Ovary (tissue), 7 donors: ENCODE measurements at regions not wholly inside any gene's neighbourhood (a gene's known extent, or its start where the extent isn't known, plus 50 kb on each side); places are given as distances from the start of the nearest gene placed in this dataset.
A peak's percentile ranks its signal among the peaks of the same experiment; 100 is the strongest.
"Not testable (repeated sequence)": the region's sequence is repeated elsewhere in the genome, so short reads cannot be mapped to it uniquely, and the experiment has no call there.

Experiments used
- DNase-seq, 5 donors: peaks; one replicate each; pipeline ENCODE4 v3.0.0-alpha.2; 2019 to 2020
- H3K27ac ChIP-seq, 2 donors: fragments of 200-600 bp; one replicate each; pipeline versions ENCODE4 v1.5.1 to v1.8.0; 2019 to 2022
- H3K27me3 ChIP-seq: fragments of 200-600 bp; one replicate; pipeline ENCODE4 v1.8.0; 2022
- H3K36me3 ChIP-seq: fragments of 200-600 bp; sonication (generic); one replicate; pipeline ENCODE4 v1.5.1; 2019
- H3K4me1 ChIP-seq: one replicate; pipeline ENCODE4 v1.8.1; 2013; ENCODE audit warnings: mild to moderate bottlenecking, moderate library complexity; ENCODE audit not compliant: insufficient read depth
- H3K4me3 ChIP-seq: fragments of 200-600 bp; sonication (generic); one replicate; pipeline ENCODE4 v1.5.1; 2017
- H3K9me3 ChIP-seq, 2 donors: fragments of 200-600 bp in 1 of 2; sonication (generic) in 1 of 2; one replicate each; pipeline versions ENCODE4 v1.5.1 to v1.8.1; 2013 to 2019; ENCODE audit warnings: mild to moderate bottlenecking in 1 of 2, moderate library complexity in 1 of 2
- EP300 ChIP-seq: sonication (generic); formaldehyde crosslinking; IDR thresholded peaks from one replicate; pipeline ENCODE4 v1.6.1; 2017; ENCODE audit warnings: antibody characterized with exemption
- POLR2A ChIP-seq: fragments of 450-650 bp; IDR thresholded peaks from one replicate; pipeline ENCODE4 v1.6.1; 2017; ENCODE audit warnings: antibody characterized with exemption, mild to moderate bottlenecking, moderate library complexity
- WGBS, 3 donors: extraction: QIAGEN DNeasy Blood & Tissue Kit in 1 of 3; methylation state at CpG; one replicate each; pipeline versions ENCODE4 v1.1.5 to v1.1.7; 2013 to 2017; 5-methylcytosine and 5-hydroxymethylcytosine counted together
- intact Hi-C, 4 donors: fragments of 100-400 bp; cut with DNase I; formaldehyde crosslinking; loops; one replicate each; pipeline versions ENCODE4 v1.11.0 to v1.15.1; 2022 to 2023
- TF ChIP-seq, protein P1 (sequence below), 3 donors: fragments of 450-650 bp in 2 of 3; fragments of 200-600 bp in 1 of 3; IDR thresholded peaks; one replicate each; pipeline versions ENCODE4 v1.5.1 to v1.8.0; 2016 to 2022; ENCODE audit warnings: antibody characterized with exemption in 3 of 3, mild to moderate bottlenecking in 1 of 3
- donor health status: DM: no; HTN: no; CAD: no; lungs with moderate emphysema.
- donor health status: DM: no; HTN: no; CAD: no.
- donor health status: Bipolar disorder and iron deficiency.
- donor health status: DM: no; HTN: no; CAD: no.
- donor health status: DM: yes; HTN: yes; CAD: no.

DNA sequence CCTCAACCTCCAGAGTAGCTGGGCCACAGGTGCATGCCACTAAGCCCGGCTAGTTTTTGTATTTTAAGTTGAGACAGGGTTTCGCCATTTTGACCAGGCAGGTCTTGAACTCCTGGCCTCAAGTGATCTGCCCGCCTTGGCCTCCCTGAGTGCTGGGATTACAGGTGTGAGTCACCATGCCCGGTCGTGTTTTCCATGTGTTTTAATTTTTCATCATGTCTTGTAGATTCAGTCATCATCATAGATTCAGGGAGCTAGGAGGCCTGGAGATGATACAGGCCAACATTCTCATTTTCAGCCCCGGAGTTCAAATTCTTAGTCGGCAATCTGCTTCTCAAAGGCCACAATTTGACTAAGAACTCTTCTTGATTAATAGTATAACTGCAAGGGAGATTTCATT is 73.5 kb upstream of the GRAMD1B start:
- Histone ChIP-seq H3K36me3 (no peaks in the 10 kb centered on the region), H3K27me3 (no peaks in the 10 kb centered on the region), H3K4me3 (no peak overlapping the region), H3K27ac (no peak overlapping the region), H3K4me1 (no peaks in the 10 kb centered on the region), H3K9me3 (no peaks in the 10 kb centered on the region)
- 87 to 89% (median 89%) methylated on average over 7 of the region's 7 CpGs for WGBS, 3 donors
- TF ChIP-seq POLR2A (no peak), EP300 (no peak)
- TF ChIP-seq, protein P1, sequence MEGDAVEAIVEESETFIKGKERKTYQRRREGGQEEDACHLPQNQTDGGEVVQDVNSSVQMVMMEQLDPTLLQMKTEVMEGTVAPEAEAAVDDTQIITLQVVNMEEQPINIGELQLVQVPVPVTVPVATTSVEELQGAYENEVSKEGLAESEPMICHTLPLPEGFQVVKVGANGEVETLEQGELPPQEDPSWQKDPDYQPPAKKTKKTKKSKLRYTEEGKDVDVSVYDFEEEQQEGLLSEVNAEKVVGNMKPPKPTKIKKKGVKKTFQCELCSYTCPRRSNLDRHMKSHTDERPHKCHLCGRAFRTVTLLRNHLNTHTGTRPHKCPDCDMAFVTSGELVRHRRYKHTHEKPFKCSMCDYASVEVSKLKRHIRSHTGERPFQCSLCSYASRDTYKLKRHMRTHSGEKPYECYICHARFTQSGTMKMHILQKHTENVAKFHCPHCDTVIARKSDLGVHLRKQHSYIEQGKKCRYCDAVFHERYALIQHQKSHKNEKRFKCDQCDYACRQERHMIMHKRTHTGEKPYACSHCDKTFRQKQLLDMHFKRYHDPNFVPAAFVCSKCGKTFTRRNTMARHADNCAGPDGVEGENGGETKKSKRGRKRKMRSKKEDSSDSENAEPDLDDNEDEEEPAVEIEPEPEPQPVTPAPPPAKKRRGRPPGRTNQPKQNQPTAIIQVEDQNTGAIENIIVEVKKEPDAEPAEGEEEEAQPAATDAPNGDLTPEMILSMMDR (IDR thresholded peaks at IDR 0.05) = no peak
- no peak for DNase-seq
- intact Hi-C loops = no loop called here

DNA sequence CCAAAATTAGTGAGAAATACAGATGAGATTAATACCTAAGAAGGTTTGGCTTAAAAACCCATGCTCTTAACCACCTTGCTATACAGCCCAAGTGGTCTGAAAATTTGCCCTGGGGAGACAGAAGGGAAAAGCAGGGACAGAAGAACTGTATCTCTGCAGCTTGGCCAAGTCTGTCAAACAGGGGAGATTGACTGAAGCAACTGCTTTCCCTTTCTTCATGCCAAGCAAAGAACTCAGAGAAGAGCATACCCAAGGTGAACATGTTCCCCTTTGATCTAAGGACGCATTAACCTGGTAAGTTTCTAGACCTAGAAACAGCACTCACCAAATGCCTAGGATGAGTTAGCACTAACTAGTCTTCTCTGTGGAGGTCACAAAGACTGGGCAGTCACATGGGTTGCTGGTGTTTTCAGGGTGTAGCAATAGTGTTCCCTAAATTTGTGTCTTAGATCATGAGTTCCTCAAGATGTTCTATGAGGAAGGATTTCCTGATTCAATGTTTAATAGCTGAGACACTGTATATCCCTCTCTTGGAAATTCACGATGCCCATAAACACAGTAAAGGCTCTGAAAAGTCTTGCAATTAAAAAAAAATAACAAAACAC is 75.6 kb upstream of the GRAMD1B start:
- intact Hi-C loops = no loop called here
- no peaks in the 10 kb centered on the region for H3K27me3 ChIP-seq
- no peak overlapping the region for H3K27ac ChIP-seq
- WGBS, 3 donors = 95 to 96% (median 95%) methylated on average over 2 of the region's 2 CpGs
- TF ChIP-seq, protein P1 (IDR thresholded peaks at IDR 0.05) = no peak
- TF ChIP-seq POLR2A = no peak
- no peak for TF ChIP-seq EP300
- no peak for DNase-seq
- no peaks in the 10 kb centered on the region for H3K4me1 ChIP-seq
- H3K36me3 ChIP-seq = no peaks in the 10 kb centered on the region
- no peaks in the 10 kb centered on the region for H3K9me3 ChIP-seq
- no peak overlapping the region for H3K4me3 ChIP-seq

DNA sequence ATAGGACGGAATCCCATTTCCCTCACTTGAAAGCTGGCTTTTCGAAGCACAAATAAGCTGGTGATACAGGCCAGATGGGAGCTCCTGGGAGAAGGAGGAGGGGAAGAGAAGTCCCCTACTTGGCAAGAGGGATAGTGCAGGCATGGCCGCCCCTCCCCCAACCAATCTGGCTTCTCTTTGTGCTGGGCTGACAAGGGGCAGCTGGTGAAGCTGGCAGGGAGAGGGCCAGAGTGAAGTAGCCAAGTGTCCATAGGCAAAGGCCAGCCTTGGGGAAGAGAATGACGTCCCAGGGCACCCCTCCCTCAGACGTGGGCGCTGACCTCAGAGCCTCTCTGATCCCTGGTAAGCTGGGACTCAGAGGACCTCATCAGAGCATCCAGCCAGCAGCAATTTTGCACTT is 78.7 kb upstream of the GRAMD1B start:
- no peak overlapping the region for H3K27ac ChIP-seq
- no peaks in the 10 kb centered on the region for H3K9me3 ChIP-seq
- 22 to 34% (median 26%) methylated on average over 6 of the region's 6 CpGs for WGBS, 3 donors
- intact Hi-C loops = no loop called here
- H3K4me3 ChIP-seq = no peak overlapping the region
- no peaks in the 10 kb centered on the region for H3K4me1 ChIP-seq
- H3K36me3 ChIP-seq = no peaks in the 10 kb centered on the region
- peak; percentile 24 to 45 (median 43) for DNase-seq
- TF ChIP-seq POLR2A (no peak), EP300 (no peak)
- TF ChIP-seq, protein P1 (IDR thresholded peaks at IDR 0.05) = no peak
- H3K27me3 ChIP-seq = no peaks in the 10 kb centered on the region

DNA sequence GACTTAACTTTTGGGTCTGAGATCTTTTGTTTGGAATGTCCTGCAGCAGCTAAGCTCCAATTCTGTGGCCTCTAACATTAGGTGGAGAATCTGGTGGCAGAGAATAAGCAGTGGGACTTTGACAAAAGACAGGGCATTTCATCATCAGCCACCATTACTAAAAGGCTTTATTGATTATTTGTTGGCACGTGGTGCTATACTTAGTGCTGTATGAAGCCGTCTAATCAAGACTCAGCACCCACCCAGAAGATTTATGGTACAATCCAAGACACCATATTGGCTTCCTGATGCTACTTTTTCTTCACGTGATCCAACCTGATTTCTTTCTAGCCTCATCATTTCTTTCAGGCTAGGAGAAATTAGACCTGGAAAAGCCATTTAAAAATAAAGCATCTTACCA is 80.7 kb upstream of the GRAMD1B start:
- H3K27ac ChIP-seq = no peak overlapping the region
- no peaks in the 10 kb centered on the region for H3K9me3 ChIP-seq
- WGBS, 3 donors = 89 to 96% (median 92%) methylated on average over 3 of the region's 3 CpGs
- H3K4me3 ChIP-seq = no peak overlapping the region
- no peaks in the 10 kb centered on the region for H3K4me1 ChIP-seq
- no peak for TF ChIP-seq POLR2A
- intact Hi-C loops = no loop called here
- no peaks in the 10 kb centered on the region for H3K27me3 ChIP-seq
- DNase-seq = no peak
- no peaks in the 10 kb centered on the region for H3K36me3 ChIP-seq

DNA sequence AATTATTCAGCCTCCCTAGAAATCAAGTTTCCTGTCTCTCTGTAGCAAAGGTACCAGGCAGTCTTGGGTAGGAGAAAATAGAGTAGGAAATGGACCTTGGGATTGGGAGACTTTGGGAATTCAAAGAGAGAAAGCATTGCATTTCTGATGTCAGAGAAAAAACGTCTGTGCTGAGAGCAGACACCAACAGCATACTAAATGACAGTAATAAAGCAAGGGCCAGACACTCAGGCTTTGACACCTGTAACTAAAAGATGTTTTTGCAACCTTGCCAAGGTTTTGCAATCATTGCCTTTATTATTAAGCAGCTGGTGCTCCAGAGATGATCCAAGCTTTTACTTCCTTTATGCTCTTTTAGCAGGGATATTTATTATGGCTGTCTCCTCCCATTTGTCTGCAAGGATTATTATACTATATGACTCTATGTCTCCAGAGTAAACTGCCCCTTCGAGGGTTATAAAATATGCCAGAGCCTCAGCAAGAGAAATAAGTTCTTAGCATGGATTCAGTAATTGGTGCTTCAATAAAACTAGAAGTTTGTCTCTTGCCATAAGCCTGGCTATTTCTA is 85.2 kb upstream of the GRAMD1B start:
- H3K4me3 ChIP-seq = no peak overlapping the region
- DNase-seq = no peak
- no peaks in the 10 kb centered on the region for H3K9me3 ChIP-seq
- no peaks in the 10 kb centered on the region for H3K36me3 ChIP-seq
- intact Hi-C loops = no loop called here
- H3K27ac ChIP-seq = no peak overlapping the region
- H3K4me1 ChIP-seq = no peaks in the 10 kb centered on the region
- TF ChIP-seq EP300 = no peak
- TF ChIP-seq, protein P1 (IDR thresholded peaks at IDR 0.05) = no peak
- no peak for TF ChIP-seq POLR2A
- H3K27me3 ChIP-seq = no peaks in the 10 kb centered on the region
- 10 to 13% (median 10%) methylated on average over 2 of the region's 2 CpGs for WGBS, 3 donors

DNA sequence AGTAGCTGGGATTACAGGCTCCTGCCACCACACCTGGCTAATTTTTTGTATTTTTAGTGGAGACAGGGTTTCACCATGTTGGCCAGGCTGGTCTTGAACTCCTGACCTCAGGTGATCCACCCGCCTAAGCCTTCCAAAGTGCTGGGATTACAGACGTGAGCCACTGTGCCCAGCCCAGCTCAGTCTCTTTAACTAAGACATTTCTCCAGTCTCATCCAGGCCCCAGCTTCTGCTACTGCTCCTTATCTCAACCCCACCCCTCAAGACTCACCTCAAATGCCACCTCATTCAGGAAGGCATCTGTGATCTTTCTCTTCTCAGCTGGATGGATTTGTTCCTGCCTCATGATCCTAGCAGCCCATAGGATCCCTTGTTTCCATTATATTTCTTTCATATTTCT is 85.9 kb upstream of the GRAMD1B start:
- H3K36me3 ChIP-seq, H3K4me1 ChIP-seq, H3K9me3 ChIP-seq, DNase-seq, H3K27ac ChIP-seq, intact Hi-C loops, H3K4me3 ChIP-seq, H3K27me3 ChIP-seq: not testable (repeated sequence)
- 83 to 89% (median 84%) methylated on average over 2 of the region's 2 CpGs for WGBS, 3 donors
